DND-41 (cell line): ENCODE measurements at regions not wholly inside any gene's neighbourhood (a gene's known extent, or its start where the extent isn't known, plus 50 kb on each side); places are given as distances from the start of the nearest gene placed in this dataset.

Source experiments
- CTCF ChIP-seq: IDR thresholded peaks from 2 replicates; pipeline ENCODE4 v1.5.1; 2012; ENCODE audit warnings: borderline replicate concordance, low read length, moderate library complexity, mild to moderate bottlenecking; ENCODE audit not compliant: poor library complexity, severe bottlenecking; ENCODE audit errors: extremely low read depth
- EZH2 ChIP-seq: IDR thresholded peaks from 3 replicates; pipeline ENCODE4 v1.6.1; 2012; ENCODE audit warnings: borderline replicate concordance, low read depth, mild to moderate bottlenecking, moderate library complexity, low read length, inconsistent platforms; ENCODE audit not compliant: severe bottlenecking

- TF ChIP-seq CTCF (no peak), EZH2 (no peak)
These were observed 187.4 kb upstream of the KCNK2 start for GRCh38 chr1:214895011-214895600.
